HepG2 (cell line): ENCODE measurements at regions not wholly inside any gene's neighbourhood (a gene's known extent, or its start where the extent isn't known, plus 50 kb on each side); places are given as distances from the start of the nearest gene placed in this dataset.

Source experiments
- ELF3 ChIP-seq: IDR thresholded peaks from 2 replicates; pipeline ENCODE4 v1.6.1; 2016; ENCODE audit warnings: missing genetic modification reagents, missing compliant biosample characterization
- MIER3 ChIP-seq: IDR thresholded peaks from 2 replicates; pipeline ENCODE4 v1.6.1; 2016; ENCODE audit warnings: missing compliant biosample characterization, borderline replicate concordance
- NONO ChIP-seq, 2 experiments: fragments of 450-650 bp in 1 of 2; sonication (generic) in 1 of 2; formaldehyde crosslinking in 1 of 2; IDR thresholded peaks in 1 of 2; conservative IDR thresholded peaks in 1 of 2; 2 replicates each; pipeline versions ENCODE4 v1.6.1 to v1.8.0; 2017 to 2022; ENCODE audit warnings: mild to moderate bottlenecking in 1 of 2, missing genetic modification reagents in 1 of 2, moderate library complexity in 1 of 2
- POGZ ChIP-seq: sonication (generic); formaldehyde crosslinking; IDR thresholded peaks from 2 replicates; pipeline ENCODE4 v1.4.0; 2020; ENCODE audit warnings: mild to moderate bottlenecking, missing genetic modification reagents
- RAD21 ChIP-seq: fragments of 450-650 bp; formaldehyde crosslinking; IDR thresholded peaks from 2 replicates; pipeline ENCODE4 v1.5.0; 2020; ENCODE audit warnings: mild to moderate bottlenecking
- RARA ChIP-seq: IDR thresholded peaks from 2 replicates; pipeline ENCODE4 v1.6.1; 2016; ENCODE audit warnings: missing genetic modification reagents, missing compliant biosample characterization
- SOX13 ChIP-seq, 3 experiments: fragments of 450-650 bp in 1 of 3; sonication (generic) in 1 of 3; formaldehyde crosslinking in 1 of 3; IDR thresholded peaks in 2 of 3; conservative IDR thresholded peaks in 1 of 3; 2 replicates each; pipeline versions ENCODE4 v1.5.0 to v1.6.1; 2016 to 2020; ENCODE audit warnings: antibody characterized with exemption in 1 of 3, mild to moderate bottlenecking in 1 of 3, missing compliant biosample characterization in 1 of 3, missing genetic modification reagents in 1 of 3, moderate library complexity in 1 of 3
- XRCC5 ChIP-seq: fragments of 200-400 bp; formaldehyde crosslinking; optimal IDR thresholded peaks from 2 replicates; pipeline ENCODE3; 2017; ENCODE audit warnings: mild to moderate bottlenecking, low read length
- ZFX ChIP-seq: sonication (generic); formaldehyde crosslinking; IDR thresholded peaks from 2 replicates; pipeline ENCODE4 v1.4.0; 2020; ENCODE audit warnings: mild to moderate bottlenecking, low read depth, missing genetic modification reagents, moderate library complexity
- ZNF136 ChIP-seq: sonication (generic); formaldehyde crosslinking; IDR thresholded peaks from 2 replicates; pipeline ENCODE4 v1.8.1; 2022; ENCODE audit warnings: low read depth, mild to moderate bottlenecking, moderate library complexity, missing genetic modification reagents
- ZNF530 ChIP-seq: sonication (generic); formaldehyde crosslinking; IDR thresholded peaks from 2 replicates; pipeline ENCODE4 v1.5.0; 2020; ENCODE audit warnings: low read depth, mild to moderate bottlenecking, missing genetic modification reagents
- ZNF644 ChIP-seq: IDR thresholded peaks from 2 replicates; pipeline ENCODE4 v1.6.1; 2016; ENCODE audit warnings: low read depth
- ZNF749 ChIP-seq: sonication (generic); formaldehyde crosslinking; IDR thresholded peaks from 2 replicates; pipeline ENCODE4 v1.8.0; 2022; ENCODE audit warnings: mild to moderate bottlenecking, missing genetic modification reagents, moderate library complexity, borderline replicate concordance
- ZNF878 ChIP-seq: sonication (generic); formaldehyde crosslinking; IDR thresholded peaks from 2 replicates; pipeline ENCODE4 v1.8.1; 2023; ENCODE audit warnings: mild to moderate bottlenecking, missing genetic modification reagents, moderate library complexity
- TF ChIP-seq, protein P1 (sequence below): IDR thresholded peaks from 2 replicates; pipeline ENCODE4 v1.6.1; 2016; ENCODE audit warnings: low read depth
- TF ChIP-seq, protein P2 (sequence below): sonication (generic); formaldehyde crosslinking; IDR thresholded peaks from 2 replicates; pipeline ENCODE4 v1.5.0; 2020; ENCODE audit warnings: mild to moderate bottlenecking, missing genetic modification reagents, moderate library complexity
- TF ChIP-seq, protein P3 (sequence below): sonication (generic); formaldehyde crosslinking; IDR thresholded peaks from 2 replicates; pipeline ENCODE4 v1.4.0; 2020; ENCODE audit warnings: missing genetic modification reagents
- TF ChIP-seq, protein P4 (sequence below): IDR thresholded peaks from 2 replicates; pipeline ENCODE4 v1.4.0; 2020; ENCODE audit warnings: mild to moderate bottlenecking, missing genetic modification reagents

DNA sequence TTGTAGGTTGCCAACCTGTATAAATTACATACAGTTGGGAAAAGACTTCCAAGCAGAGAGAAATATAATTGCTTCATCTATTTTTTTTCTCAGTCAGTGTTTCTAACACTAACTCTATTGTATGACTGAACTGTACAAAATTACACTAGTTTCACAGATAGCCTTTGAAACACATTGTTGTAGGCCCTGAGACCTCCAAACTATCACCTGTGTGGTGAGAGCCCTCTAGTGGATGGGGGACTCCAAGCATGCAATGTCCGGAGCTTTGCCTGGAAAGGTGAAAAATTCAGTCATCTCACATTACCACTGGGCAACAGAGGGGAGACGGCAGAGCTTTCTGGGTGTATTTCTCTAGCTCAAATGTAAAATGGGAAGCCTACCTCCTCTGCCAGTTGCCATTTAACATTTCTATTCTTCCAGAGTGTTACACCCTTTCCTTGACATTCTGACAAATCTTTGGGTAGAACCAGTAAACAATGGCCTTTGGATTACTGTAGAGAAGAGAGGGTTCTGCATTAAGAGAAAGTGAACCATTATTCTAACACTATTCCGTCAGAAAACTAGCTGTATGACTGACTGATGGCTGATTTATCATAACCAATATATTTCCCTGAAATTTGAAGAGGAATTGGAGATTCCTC, 212.2 kb downstream of the LYPLAL1 start (continued):
- TF ChIP-seq, protein P1, sequence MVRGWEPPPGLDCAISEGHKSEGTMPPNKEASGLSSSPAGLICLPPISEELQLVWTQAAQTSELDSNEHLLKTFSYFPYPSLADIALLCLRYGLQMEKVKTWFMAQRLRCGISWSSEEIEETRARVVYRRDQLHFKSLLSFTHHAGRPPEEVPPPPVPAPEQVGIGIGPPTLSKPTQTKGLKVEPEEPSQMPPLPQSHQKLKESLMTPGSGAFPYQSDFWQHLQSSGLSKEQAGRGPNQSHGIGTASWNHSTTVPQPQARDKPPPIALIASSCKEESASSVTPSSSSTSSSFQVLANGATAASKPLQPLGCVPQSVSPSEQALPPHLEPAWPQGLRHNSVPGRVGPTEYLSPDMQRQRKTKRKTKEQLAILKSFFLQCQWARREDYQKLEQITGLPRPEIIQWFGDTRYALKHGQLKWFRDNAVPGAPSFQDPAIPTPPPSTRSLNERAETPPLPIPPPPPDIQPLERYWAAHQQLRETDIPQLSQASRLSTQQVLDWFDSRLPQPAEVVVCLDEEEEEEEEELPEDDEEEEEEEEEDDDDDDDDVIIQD (CRISPR knock-in tag), result peak; percentile 69; the same call in 1 of the 2 replicates
- TF ChIP-seq ELF3 (CRISPR knock-in tag) (peak; percentile 10; the same call in 1 of the 2 replicates), NONO (IDR thresholded peaks at IDR 0.05) (no peak), NONO (CRISPR knock-in tag; conservative IDR thresholded peaks at IDR 0.05) (no peak), RAD21 (CRISPR knock-in tag) (peak; percentile 88), ZFX (CRISPR knock-in tag) (0 out of 2 replicates have a peak, but pooled peaks have one; percentile 41), ZNF749 (CRISPR knock-in tag) (no peak), ZNF878 (CRISPR knock-in tag) (no peak), MIER3 (CRISPR knock-in tag) (0 out of 2 replicates have a peak, but pooled peaks have one; percentile 32), POGZ (peak; percentile 72), XRCC5 (no peak), ZNF644 (CRISPR knock-in tag) (0 out of 2 replicates have a peak, but pooled peaks have one; percentile 30), ZNF136 (CRISPR knock-in tag) (no peak), RARA (CRISPR knock-in tag) (no peak), SOX13 (IDR thresholded peaks at IDR 0.05) (no peak), SOX13 (CRISPR knock-in tag; conservative IDR thresholded peaks at IDR 0.05 in 1 of 2, IDR thresholded peaks at IDR 0.05 in 1 of 2) (peak in 1 of 2 experiments; percentile 27; a peak in 1 of 4 replicates), ZNF530 (CRISPR knock-in tag) (no peak)
- TF ChIP-seq, protein P2, sequence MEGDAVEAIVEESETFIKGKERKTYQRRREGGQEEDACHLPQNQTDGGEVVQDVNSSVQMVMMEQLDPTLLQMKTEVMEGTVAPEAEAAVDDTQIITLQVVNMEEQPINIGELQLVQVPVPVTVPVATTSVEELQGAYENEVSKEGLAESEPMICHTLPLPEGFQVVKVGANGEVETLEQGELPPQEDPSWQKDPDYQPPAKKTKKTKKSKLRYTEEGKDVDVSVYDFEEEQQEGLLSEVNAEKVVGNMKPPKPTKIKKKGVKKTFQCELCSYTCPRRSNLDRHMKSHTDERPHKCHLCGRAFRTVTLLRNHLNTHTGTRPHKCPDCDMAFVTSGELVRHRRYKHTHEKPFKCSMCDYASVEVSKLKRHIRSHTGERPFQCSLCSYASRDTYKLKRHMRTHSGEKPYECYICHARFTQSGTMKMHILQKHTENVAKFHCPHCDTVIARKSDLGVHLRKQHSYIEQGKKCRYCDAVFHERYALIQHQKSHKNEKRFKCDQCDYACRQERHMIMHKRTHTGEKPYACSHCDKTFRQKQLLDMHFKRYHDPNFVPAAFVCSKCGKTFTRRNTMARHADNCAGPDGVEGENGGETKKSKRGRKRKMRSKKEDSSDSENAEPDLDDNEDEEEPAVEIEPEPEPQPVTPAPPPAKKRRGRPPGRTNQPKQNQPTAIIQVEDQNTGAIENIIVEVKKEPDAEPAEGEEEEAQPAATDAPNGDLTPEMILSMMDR, result peak; percentile 89
- TF ChIP-seq, protein P3, sequence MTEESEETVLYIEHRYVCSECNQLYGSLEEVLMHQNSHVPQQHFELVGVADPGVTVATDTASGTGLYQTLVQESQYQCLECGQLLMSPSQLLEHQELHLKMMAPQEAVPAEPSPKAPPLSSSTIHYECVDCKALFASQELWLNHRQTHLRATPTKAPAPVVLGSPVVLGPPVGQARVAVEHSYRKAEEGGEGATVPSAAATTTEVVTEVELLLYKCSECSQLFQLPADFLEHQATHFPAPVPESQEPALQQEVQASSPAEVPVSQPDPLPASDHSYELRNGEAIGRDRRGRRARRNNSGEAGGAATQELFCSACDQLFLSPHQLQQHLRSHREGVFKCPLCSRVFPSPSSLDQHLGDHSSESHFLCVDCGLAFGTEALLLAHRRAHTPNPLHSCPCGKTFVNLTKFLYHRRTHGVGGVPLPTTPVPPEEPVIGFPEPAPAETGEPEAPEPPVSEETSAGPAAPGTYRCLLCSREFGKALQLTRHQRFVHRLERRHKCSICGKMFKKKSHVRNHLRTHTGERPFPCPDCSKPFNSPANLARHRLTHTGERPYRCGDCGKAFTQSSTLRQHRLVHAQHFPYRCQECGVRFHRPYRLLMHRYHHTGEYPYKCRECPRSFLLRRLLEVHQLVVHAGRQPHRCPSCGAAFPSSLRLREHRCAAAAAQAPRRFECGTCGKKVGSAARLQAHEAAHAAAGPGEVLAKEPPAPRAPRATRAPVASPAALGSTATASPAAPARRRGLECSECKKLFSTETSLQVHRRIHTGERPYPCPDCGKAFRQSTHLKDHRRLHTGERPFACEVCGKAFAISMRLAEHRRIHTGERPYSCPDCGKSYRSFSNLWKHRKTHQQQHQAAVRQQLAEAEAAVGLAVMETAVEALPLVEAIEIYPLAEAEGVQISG (CRISPR knock-in tag), result peak; percentile 88
- TF ChIP-seq, protein P4, sequence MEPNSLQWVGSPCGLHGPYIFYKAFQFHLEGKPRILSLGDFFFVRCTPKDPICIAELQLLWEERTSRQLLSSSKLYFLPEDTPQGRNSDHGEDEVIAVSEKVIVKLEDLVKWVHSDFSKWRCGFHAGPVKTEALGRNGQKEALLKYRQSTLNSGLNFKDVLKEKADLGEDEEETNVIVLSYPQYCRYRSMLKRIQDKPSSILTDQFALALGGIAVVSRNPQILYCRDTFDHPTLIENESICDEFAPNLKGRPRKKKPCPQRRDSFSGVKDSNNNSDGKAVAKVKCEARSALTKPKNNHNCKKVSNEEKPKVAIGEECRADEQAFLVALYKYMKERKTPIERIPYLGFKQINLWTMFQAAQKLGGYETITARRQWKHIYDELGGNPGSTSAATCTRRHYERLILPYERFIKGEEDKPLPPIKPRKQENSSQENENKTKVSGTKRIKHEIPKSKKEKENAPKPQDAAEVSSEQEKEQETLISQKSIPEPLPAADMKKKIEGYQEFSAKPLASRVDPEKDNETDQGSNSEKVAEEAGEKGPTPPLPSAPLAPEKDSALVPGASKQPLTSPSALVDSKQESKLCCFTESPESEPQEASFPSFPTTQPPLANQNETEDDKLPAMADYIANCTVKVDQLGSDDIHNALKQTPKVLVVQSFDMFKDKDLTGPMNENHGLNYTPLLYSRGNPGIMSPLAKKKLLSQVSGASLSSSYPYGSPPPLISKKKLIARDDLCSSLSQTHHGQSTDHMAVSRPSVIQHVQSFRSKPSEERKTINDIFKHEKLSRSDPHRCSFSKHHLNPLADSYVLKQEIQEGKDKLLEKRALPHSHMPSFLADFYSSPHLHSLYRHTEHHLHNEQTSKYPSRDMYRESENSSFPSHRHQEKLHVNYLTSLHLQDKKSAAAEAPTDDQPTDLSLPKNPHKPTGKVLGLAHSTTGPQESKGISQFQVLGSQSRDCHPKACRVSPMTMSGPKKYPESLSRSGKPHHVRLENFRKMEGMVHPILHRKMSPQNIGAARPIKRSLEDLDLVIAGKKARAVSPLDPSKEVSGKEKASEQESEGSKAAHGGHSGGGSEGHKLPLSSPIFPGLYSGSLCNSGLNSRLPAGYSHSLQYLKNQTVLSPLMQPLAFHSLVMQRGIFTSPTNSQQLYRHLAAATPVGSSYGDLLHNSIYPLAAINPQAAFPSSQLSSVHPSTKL (CRISPR knock-in tag), result peak; percentile 40; the same call in 1 of the 2 replicates
